ENCODE measurements at regions not wholly inside any gene's neighbourhood (a gene's known extent, or its start where the extent isn't known, plus 50 kb on each side); places are given as distances from the start of the nearest gene placed in this dataset.
A peak's percentile ranks its signal among the peaks of the same experiment; 100 is the strongest.

DNA sequence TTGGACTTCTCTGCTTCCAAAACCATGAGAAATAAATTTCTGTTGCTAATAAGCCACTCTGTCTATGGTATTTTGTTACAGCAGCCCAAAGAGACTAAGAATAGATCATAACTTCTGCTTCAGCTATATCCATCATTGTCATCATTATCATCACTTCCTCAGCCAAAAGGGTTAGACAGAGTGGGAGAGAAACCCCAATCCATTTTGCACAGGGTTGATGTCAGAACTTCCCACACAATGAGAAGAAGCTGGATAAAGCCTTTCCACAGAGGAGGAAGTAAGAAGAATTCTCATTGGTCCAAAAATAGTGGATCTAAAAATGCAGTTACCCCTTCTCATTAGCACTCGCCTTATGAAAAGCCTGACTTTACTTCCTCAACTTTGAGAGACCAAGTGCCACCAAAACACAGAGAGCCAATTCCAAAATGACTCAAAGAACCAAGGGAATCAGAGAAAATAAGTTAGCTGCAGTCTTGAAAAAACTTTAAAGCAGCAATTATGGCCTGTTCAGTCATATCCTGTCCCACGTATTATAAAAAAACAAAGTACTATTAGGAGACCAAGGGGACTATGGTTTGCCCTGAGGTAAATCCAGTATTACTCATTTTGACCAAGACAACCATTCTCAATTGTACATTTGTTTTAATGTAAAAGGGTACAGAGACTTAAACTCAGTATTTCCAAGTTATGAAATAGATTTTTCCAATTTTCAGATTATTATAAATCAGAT lies 80.2 kb downstream of the WNT5A start:
- ChIA-PET CTCF (no interaction called here), POLR2A (no interaction called here)
- no peak overlapping the region for H3K4me2 ChIP-seq
- H3K27ac ChIP-seq: no peak overlapping the region
- 33% methylated on average over 2 of the region's 2 CpGs for WGBS (ENCODE audit: missing lambda C conversion rate)
- no peaks in the 10 kb centered on the region for H3K9me3 ChIP-seq
- ATAC-seq (no peak), DNase-seq (ENCODE audit: low read depth in 1 of 2, low spot score in 1 of 2) (no peak), FAIRE-seq (no peak)
- no peak overlapping the region for H3K4me3 ChIP-seq
- H3K4me1 ChIP-seq: no peaks in the 10 kb centered on the region
- TF ChIP-seq EP300 (IDR thresholded peaks at IDR 0.05): no peak
- TF ChIP-seq BCL3 (IDR thresholded peaks at IDR 0.05): no peak
- no peak for TF ChIP-seq RNF2 (IDR thresholded peaks at IDR 0.05; ENCODE audit: borderline replicate concordance, low read depth)
- TF ChIP-seq SMC3 (IDR thresholded peaks at IDR 0.05): no peak
- TF ChIP-seq NFE2L2 (conservative IDR thresholded peaks at IDR 0.05; ENCODE audit: low read length): no peak
- TF ChIP-seq, protein P1, sequence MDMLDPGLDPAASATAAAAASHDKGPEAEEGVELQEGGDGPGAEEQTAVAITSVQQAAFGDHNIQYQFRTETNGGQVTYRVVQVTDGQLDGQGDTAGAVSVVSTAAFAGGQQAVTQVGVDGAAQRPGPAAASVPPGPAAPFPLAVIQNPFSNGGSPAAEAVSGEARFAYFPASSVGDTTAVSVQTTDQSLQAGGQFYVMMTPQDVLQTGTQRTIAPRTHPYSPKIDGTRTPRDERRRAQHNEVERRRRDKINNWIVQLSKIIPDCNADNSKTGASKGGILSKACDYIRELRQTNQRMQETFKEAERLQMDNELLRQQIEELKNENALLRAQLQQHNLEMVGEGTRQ (IDR thresholded peaks at IDR 0.05): no peak
- no peak for TF ChIP-seq TP53 (CRISPR knock-in tag; IDR thresholded peaks at IDR 0.05)
- TF ChIP-seq HOXA7 (CRISPR knock-in tag; IDR thresholded peaks at IDR 0.05): no peak
- TF ChIP-seq JUN (IDR thresholded peaks at IDR 0.05): no peak
- TF ChIP-seq HDAC2 (IDR thresholded peaks at IDR 0.05): no peak
- no peak for TF ChIP-seq RAD21 (conservative IDR thresholded peaks at IDR 0.05 in 1 of 2, IDR thresholded peaks at IDR 0.05 in 1 of 2)
- no peak for TF ChIP-seq NR3C1 (IDR thresholded peaks at IDR 0.05)
- TF ChIP-seq, protein P2, sequence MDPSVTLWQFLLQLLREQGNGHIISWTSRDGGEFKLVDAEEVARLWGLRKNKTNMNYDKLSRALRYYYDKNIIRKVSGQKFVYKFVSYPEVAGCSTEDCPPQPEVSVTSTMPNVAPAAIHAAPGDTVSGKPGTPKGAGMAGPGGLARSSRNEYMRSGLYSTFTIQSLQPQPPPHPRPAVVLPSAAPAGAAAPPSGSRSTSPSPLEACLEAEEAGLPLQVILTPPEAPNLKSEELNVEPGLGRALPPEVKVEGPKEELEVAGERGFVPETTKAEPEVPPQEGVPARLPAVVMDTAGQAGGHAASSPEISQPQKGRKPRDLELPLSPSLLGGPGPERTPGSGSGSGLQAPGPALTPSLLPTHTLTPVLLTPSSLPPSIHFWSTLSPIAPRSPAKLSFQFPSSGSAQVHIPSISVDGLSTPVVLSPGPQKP (IDR thresholded peaks at IDR 0.05; ENCODE audit: low read depth, low read length): no peak
- TF ChIP-seq HEYL (CRISPR knock-in tag; IDR thresholded peaks at IDR 0.05): no peak
- no peak for TF ChIP-seq RFX5 (IDR thresholded peaks at IDR 0.05)

- no peak for TF ChIP-seq TP53 (CRISPR knock-in tag; IDR thresholded peaks at IDR 0.05)
- TF ChIP-seq ZNF302 (CRISPR knock-in tag; IDR thresholded peaks at IDR 0.05): no peak
- TF ChIP-seq RAD21 (conservative IDR thresholded peaks at IDR 0.05 in 1 of 2, IDR thresholded peaks at IDR 0.05 in 1 of 2): peak in 1 of 2 experiments; percentile 7; a peak in 1 of 5 replicates
- no peak for TF ChIP-seq CBX8 (IDR thresholded peaks at IDR 0.05)
- WGBS (ENCODE audit: missing lambda C conversion rate): 48% methylated on average over 8 of the region's 8 CpGs
- Histone ChIP-seq H3K4me2 (no peak overlapping the region), H3K9me3 (no peaks in the 10 kb centered on the region), H3K4me1 (no peaks in the 10 kb centered on the region), H3K27ac (no peak overlapping the region), H3K4me3 (no peak overlapping the region)
- FAIRE-seq: no peak
- no peak for ATAC-seq
- CTCF ChIA-PET: no interaction called here
- peak in 1 of 2 experiments; percentile 13 for DNase-seq (ENCODE audit: low read depth in 1 of 2, low spot score in 1 of 2)
- POLR2A ChIA-PET: no interaction called here
Observed at GRCh38 chr3:55405436-55405835, 81.7 kb downstream of the WNT5A start.

- ChIA-PET CTCF (no interaction called here), POLR2A (no interaction called here)
- DNase-seq (ENCODE audit: low read depth in 1 of 2, low spot score in 1 of 2) (peak in 1 of 2 experiments; percentile 17), ATAC-seq (no peak), FAIRE-seq (no peak)
- no peak for TF ChIP-seq BHLHE40 (IDR thresholded peaks at IDR 0.05; ENCODE audit: low read depth, low read length)
- no peak for TF ChIP-seq ZC3H11A (IDR thresholded peaks at IDR 0.05)
- TF ChIP-seq HDAC2 (IDR thresholded peaks at IDR 0.05): no peak
- no peak for TF ChIP-seq MAZ (IDR thresholded peaks at IDR 0.05; ENCODE audit: borderline replicate concordance, low read depth, low read length)
- no peak for TF ChIP-seq ESRRA (IDR thresholded peaks at IDR 0.05; ENCODE audit: borderline replicate concordance, low read length)
- no peak for TF ChIP-seq HEYL (CRISPR knock-in tag; IDR thresholded peaks at IDR 0.05)
- TF ChIP-seq MYC (IDR thresholded peaks at IDR 0.05; ENCODE audit: borderline replicate concordance, low read length): no peak
- no peak for TF ChIP-seq HOXA7 (CRISPR knock-in tag; IDR thresholded peaks at IDR 0.05)
- H3K4me2 ChIP-seq: 0 out of 3 replicates have a peak overlapping the region, but pooled peaks have one; percentile 12
- H3K27ac ChIP-seq: no peak overlapping the region
- H3K4me3 ChIP-seq: no peak overlapping the region
- no peaks in the 10 kb centered on the region for H3K4me1 ChIP-seq
- WGBS (ENCODE audit: missing lambda C conversion rate): 4% methylated on average over 4 of the region's 4 CpGs
- no peaks in the 10 kb centered on the region for H3K9me3 ChIP-seq
Observed at GRCh38 chr3:55402886-55403609, 84.1 kb downstream of the WNT5A start.
